Esophagus muscularis mucosa (tissue), 4 donors: ENCODE measurements at regions not wholly inside any gene's neighbourhood (a gene's known extent, or its start where the extent isn't known, plus 50 kb on each side); places are given as distances from the start of the nearest gene placed in this dataset.

Source experiments
- EP300 ChIP-seq: sonication (generic); formaldehyde crosslinking; IDR thresholded peaks from one replicate; pipeline ENCODE4 v1.6.1; 2017; ENCODE audit warnings: antibody characterized with exemption
- POLR2A ChIP-seq: fragments of 450-650 bp; IDR thresholded peaks from one replicate; pipeline ENCODE4 v1.6.1; 2017; ENCODE audit warnings: antibody characterized with exemption, moderate library complexity, mild to moderate bottlenecking, low read depth
- POLR2AphosphoS5 ChIP-seq, 2 donors: sonication (generic); formaldehyde crosslinking; IDR thresholded peaks; one replicate each; pipeline ENCODE4 v1.6.1; 2017; ENCODE audit warnings: antibody characterized with exemption in 2 of 2
- TF ChIP-seq, protein P1 (sequence below), 3 experiments: fragments of 200-600 bp in 2 of 3; fragments of 450-650 bp in 1 of 3; sonication (generic) in 2 of 3; IDR thresholded peaks; one replicate each; pipeline ENCODE4 v1.5.1; 2017 to 2019; ENCODE audit warnings: antibody characterized with exemption in 3 of 3, mild to moderate bottlenecking in 2 of 3, moderate library complexity in 1 of 3

DNA sequence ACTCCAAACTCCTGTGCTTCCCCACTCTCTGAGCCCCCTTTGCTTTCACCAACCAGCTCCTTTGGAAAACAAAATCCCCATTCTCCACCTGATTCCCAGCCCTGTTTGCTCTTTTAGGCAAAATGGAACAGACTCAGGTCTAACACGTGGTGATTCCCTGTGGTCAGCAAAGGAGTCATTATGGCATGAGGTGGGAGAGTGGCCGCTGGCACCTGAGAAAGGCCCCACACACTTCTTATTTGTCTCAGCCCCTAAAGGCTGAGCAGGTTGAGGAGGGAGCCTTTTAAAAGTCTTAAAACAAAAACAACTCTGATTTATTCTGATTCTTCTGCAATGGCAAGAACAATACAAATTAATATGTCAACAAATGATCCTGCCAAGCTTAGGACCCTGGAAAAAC is 401.2 kb downstream of the TNS1 start:
- TF ChIP-seq, protein P1, sequence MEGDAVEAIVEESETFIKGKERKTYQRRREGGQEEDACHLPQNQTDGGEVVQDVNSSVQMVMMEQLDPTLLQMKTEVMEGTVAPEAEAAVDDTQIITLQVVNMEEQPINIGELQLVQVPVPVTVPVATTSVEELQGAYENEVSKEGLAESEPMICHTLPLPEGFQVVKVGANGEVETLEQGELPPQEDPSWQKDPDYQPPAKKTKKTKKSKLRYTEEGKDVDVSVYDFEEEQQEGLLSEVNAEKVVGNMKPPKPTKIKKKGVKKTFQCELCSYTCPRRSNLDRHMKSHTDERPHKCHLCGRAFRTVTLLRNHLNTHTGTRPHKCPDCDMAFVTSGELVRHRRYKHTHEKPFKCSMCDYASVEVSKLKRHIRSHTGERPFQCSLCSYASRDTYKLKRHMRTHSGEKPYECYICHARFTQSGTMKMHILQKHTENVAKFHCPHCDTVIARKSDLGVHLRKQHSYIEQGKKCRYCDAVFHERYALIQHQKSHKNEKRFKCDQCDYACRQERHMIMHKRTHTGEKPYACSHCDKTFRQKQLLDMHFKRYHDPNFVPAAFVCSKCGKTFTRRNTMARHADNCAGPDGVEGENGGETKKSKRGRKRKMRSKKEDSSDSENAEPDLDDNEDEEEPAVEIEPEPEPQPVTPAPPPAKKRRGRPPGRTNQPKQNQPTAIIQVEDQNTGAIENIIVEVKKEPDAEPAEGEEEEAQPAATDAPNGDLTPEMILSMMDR (IDR thresholded peaks at IDR 0.05): no peak
- TF ChIP-seq POLR2AphosphoS5 (IDR thresholded peaks at IDR 0.05) (no peak), POLR2A (no peak), EP300 (no peak)
